A549 (cell line): ENCODE measurements at regions not wholly inside any gene's neighbourhood (a gene's known extent, or its start where the extent isn't known, plus 50 kb on each side); places are given as distances from the start of the nearest gene placed in this dataset.

ENCODE experiments used
- CEBPB ChIP-seq, 2 experiments: fragments of >200 bp in 1 of 2; sonication (Bioruptor Twin) in 1 of 2; formaldehyde crosslinking in 1 of 2; IDR thresholded peaks; 2 replicates each; pipeline ENCODE4 v1.6.1; 2012 to 2016
- RAD21 ChIP-seq, 2 experiments: fragments of >200 bp in 1 of 2; sonication (Bioruptor Twin) in 1 of 2; formaldehyde crosslinking in 1 of 2; IDR thresholded peaks in 1 of 2; conservative IDR thresholded peaks in 1 of 2; 2 replicates in 1 of 2; 3 replicates in 1 of 2; pipeline ENCODE4 v1.6.1; 2012 to 2018; ENCODE audit warnings: inconsistent platforms in 1 of 2
- RCOR1 ChIP-seq: fragments of 150-350 bp; IDR thresholded peaks from 2 replicates; pipeline ENCODE4 v1.6.1; 2014; ENCODE audit warnings: antibody characterized with exemption, low read length, low read depth
- REST ChIP-seq: fragments of 200-600 bp; sonication (generic); IDR thresholded peaks from 2 replicates; pipeline ENCODE4 v1.6.1; 2016; ENCODE audit warnings: antibody characterized with exemption, mild to moderate bottlenecking, moderate library complexity
- TF ChIP-seq, protein P1 (sequence below): fragments of >200 bp; sonication (Bioruptor Twin); formaldehyde crosslinking; IDR thresholded peaks from 3 replicates; pipeline ENCODE4 v1.5.1; 2016

- TF ChIP-seq CEBPB (IDR thresholded peaks at IDR 0.05) (no peak), REST (no peak), RCOR1 (no peak), RAD21 (conservative IDR thresholded peaks at IDR 0.05 in 1 of 2, IDR thresholded peaks at IDR 0.05 in 1 of 2) (no peak)
- TF ChIP-seq, protein P1, sequence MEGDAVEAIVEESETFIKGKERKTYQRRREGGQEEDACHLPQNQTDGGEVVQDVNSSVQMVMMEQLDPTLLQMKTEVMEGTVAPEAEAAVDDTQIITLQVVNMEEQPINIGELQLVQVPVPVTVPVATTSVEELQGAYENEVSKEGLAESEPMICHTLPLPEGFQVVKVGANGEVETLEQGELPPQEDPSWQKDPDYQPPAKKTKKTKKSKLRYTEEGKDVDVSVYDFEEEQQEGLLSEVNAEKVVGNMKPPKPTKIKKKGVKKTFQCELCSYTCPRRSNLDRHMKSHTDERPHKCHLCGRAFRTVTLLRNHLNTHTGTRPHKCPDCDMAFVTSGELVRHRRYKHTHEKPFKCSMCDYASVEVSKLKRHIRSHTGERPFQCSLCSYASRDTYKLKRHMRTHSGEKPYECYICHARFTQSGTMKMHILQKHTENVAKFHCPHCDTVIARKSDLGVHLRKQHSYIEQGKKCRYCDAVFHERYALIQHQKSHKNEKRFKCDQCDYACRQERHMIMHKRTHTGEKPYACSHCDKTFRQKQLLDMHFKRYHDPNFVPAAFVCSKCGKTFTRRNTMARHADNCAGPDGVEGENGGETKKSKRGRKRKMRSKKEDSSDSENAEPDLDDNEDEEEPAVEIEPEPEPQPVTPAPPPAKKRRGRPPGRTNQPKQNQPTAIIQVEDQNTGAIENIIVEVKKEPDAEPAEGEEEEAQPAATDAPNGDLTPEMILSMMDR, result no peak
These were observed 228.9 kb downstream of the LHFPL1 start for GRCh38 chrX:112450810-112451209.
